Hepatocyte (in vitro differentiated cells): ENCODE measurements at regions not wholly inside any gene's neighbourhood (a gene's known extent, or its start where the extent isn't known, plus 50 kb on each side); places are given as distances from the start of the nearest gene placed in this dataset.

Experiments
- DNase-seq: peaks from one replicate; pipeline ENCODE4 v3.0.0-alpha.2; 2016; ENCODE audit warnings: low spot score
- H2AFZ ChIP-seq: fragments of 200-600 bp; sonication (generic); 2 replicates; pipeline ENCODE4 v1.6.0; 2016; ENCODE audit warnings: antibody characterized with exemption, mild to moderate bottlenecking
- H3K27ac ChIP-seq: fragments of 200-600 bp; sonication (generic); 2 replicates; pipeline ENCODE4 v1.5.1; 2016; ENCODE audit warnings: mild to moderate bottlenecking
- H3K27me3 ChIP-seq: fragments of 200-600 bp; sonication (generic); 2 replicates; pipeline ENCODE4 v1.6.1; 2016
- H3K36me3 ChIP-seq: fragments of 200-600 bp; sonication (generic); replicated peaks from 2 replicates; pipeline ENCODE4 v1.5.1; 2016; ENCODE audit warnings: low read depth; ENCODE audit not compliant: insufficient read depth
- H3K4me1 ChIP-seq: fragments of 200-600 bp; sonication (generic); 2 replicates; pipeline ENCODE4 v1.5.1; 2016; ENCODE audit warnings: mild to moderate bottlenecking, moderate library complexity; ENCODE audit not compliant: insufficient read depth
- H3K4me2 ChIP-seq: fragments of 200-600 bp; sonication (generic); 2 replicates; pipeline ENCODE4 v1.6.0; 2016
- H3K4me3 ChIP-seq: fragments of 200-600 bp; sonication (generic); 2 replicates; pipeline ENCODE4 v1.5.1; 2016; ENCODE audit warnings: mild to moderate bottlenecking
- H3K79me2 ChIP-seq: fragments of 200-600 bp; sonication (generic); 2 replicates; pipeline ENCODE4 v1.6.0; 2017; ENCODE audit warnings: mild to moderate bottlenecking
- H3K9me2 ChIP-seq: fragments of 200-600 bp; sonication (generic); replicated peaks from 2 replicates; pipeline ENCODE4 v1.6.0; 2017; ENCODE audit warnings: mild to moderate bottlenecking; ENCODE audit not compliant: insufficient read depth
- H3K9me3 ChIP-seq: fragments of 200-600 bp; sonication (generic); 2 replicates; pipeline ENCODE4 v1.5.1; 2016; ENCODE audit warnings: low read depth, mild to moderate bottlenecking
- H4K20me1 ChIP-seq: fragments of 200-600 bp; sonication (generic); 2 replicates; pipeline ENCODE4 v1.6.0; 2016; ENCODE audit warnings: mild to moderate bottlenecking; ENCODE audit not compliant: insufficient read depth, poor library complexity, severe bottlenecking
- CTCF ChIP-seq: fragments of 200-600 bp; sonication (generic); IDR thresholded peaks from 2 replicates; pipeline ENCODE4 v1.5.1; 2016; ENCODE audit warnings: antibody characterized with exemption, mild to moderate bottlenecking; ENCODE audit not compliant: poor library complexity
- EZH2 ChIP-seq: fragments of 200-600 bp; sonication (generic); IDR thresholded peaks from 2 replicates; pipeline ENCODE4 v1.6.1; 2016; ENCODE audit warnings: antibody characterized with exemption, mild to moderate bottlenecking, borderline replicate concordance
- EZH2phosphoT487 ChIP-seq: fragments of 200-600 bp; sonication (generic); IDR thresholded peaks from one replicate; pipeline ENCODE4 v1.6.1; 2018; ENCODE audit warnings: antibody characterized with exemption, mild to moderate bottlenecking, low read depth, moderate library complexity; ENCODE audit not compliant: unreplicated experiment, severe bottlenecking
- WGBS: methylation state at CpG from one replicate; pipeline ENCODE4 v1.1.6; 2016; ENCODE audit warnings: low lambda C conversion rate; ENCODE audit errors: missing lambda C conversion rate; 5-methylcytosine and 5-hydroxymethylcytosine counted together

DNA sequence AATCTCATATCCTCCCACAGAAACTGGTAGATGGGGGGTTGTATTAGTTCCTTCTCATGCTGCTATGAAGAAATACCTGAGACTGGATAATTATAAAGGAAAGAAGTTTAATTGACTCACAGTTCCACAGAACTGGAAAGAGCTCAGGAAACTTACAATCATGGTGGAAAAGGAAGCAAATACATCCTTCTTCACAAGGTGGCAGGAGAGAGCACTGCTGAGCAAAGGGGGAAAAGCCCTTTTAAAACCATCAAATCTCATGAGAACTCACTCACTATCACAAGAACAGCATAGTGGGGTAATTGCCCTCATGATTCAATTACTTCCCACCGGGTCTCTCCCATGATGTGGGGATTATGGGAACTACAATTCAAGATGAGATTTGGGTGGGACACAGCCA lies 250.5 kb upstream of the GPRIN3 start:
- no peak for DNase-seq
- H3K36me3 ChIP-seq = no peaks in the 10 kb centered on the region
- no peaks in the 10 kb centered on the region for H3K9me2 ChIP-seq
- TF ChIP-seq EZH2 = no peak
- TF ChIP-seq EZH2phosphoT487 = no peak
- peak; percentile 26 for TF ChIP-seq CTCF
- H4K20me1 ChIP-seq = no peaks in the 10 kb centered on the region
- H3K4me1 ChIP-seq = peaks cover 5% of the 10 kb centered on the region
- no peak overlapping the region for H3K27ac ChIP-seq
- WGBS = 71% methylated on average over 1 of the region's 1 CpG
- no peaks in the 10 kb centered on the region for H3K9me3 ChIP-seq
- no peak overlapping the region for H3K4me2 ChIP-seq
- no peak overlapping the region for H2AFZ ChIP-seq
- H3K27me3 ChIP-seq = no peaks in the 10 kb centered on the region
- H3K4me3 ChIP-seq = no peak overlapping the region
- H3K79me2 ChIP-seq = no peaks in the 10 kb centered on the region

DNA sequence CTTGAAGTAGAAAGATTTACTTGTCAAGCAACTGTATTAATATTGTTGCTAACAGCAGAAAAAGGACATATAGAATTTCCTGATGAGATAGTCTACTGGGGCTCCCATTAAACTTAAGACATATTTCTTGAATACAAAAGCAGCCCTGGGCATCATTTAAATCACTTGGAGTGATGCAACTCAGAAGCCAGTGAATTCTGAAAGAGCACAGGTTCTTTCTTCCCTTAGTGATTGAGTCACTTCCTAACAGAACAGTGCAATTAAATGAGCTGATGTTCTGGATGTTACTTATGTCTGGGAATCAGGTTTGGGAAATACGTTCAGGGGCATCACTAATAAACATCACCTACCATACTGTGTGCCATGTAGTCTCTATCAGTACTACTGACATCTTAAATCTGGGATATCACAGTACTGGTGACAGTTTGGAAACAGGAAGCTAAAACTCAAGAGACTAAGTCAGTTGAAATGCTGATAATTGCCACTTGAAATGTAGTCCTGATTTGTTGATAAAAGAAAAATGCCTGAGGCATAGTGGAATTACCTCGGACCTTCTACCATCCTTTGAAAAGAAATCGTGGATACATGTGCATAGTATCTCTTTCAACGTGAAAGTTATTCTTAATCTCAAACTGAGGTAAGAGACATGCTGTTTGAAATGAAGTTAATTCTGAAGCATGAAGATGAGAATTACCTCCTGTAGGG lies 249.2 kb upstream of the GPRIN3 start:
- Histone ChIP-seq H3K4me1 (peaks cover 5% of the 10 kb centered on the region), H4K20me1 (no peaks in the 10 kb centered on the region), H3K4me3 (no peak overlapping the region), H3K27ac (no peak overlapping the region), H3K9me3 (no peaks in the 10 kb centered on the region), H3K27me3 (no peaks in the 10 kb centered on the region), H3K79me2 (no peaks in the 10 kb centered on the region), H3K9me2 (no peaks in the 10 kb centered on the region), H2AFZ (no peak overlapping the region), H3K4me2 (no peak overlapping the region), H3K36me3 (no peaks in the 10 kb centered on the region)
- no peak for DNase-seq
- WGBS = 39% methylated on average over 4 of the region's 4 CpGs
- TF ChIP-seq EZH2phosphoT487 = no peak
- TF ChIP-seq CTCF = no peak
- TF ChIP-seq EZH2 = no peak

DNA sequence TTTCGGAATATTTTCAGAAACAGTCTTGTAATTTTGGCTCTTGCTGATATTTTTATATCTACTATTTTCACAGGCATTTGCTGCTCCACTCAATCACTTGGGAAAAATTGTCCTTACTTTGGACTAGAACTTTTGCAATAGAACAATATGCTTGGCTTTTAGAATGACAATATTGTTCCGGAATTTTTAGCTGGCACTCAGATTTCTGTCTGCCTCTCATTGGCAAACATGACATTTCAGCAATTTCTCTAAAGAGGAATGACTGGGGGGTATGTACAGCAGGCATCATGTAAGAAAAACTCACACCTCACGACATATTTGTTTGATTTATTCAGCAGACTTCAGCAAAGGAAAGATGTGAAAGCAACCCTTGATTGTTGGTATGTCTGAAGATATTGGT lies 243.6 kb upstream of the GPRIN3 start:
- Histone ChIP-seq H3K9me2 (no peaks in the 10 kb centered on the region), H3K27ac (no peak overlapping the region), H3K36me3 (no peaks in the 10 kb centered on the region), H3K27me3 (no peaks in the 10 kb centered on the region), H4K20me1 (no peaks in the 10 kb centered on the region), H3K79me2 (no peaks in the 10 kb centered on the region), H3K9me3 (no peaks in the 10 kb centered on the region), H2AFZ (no peak overlapping the region), H3K4me1 (no peaks in the 10 kb centered on the region), H3K4me2 (no peak overlapping the region), H3K4me3 (no peak overlapping the region)
- whole genome bisulfite sequencing = 85% methylated on average over 3 of the region's 3 CpGs
- TF ChIP-seq CTCF = no peak
- TF ChIP-seq EZH2 = no peak
- TF ChIP-seq EZH2phosphoT487 = no peak
- DNase-seq = no peak
